ENCODE measurements at regions not wholly inside any gene's neighbourhood (a gene's known extent, or its start where the extent isn't known, plus 50 kb on each side); places are given as distances from the start of the nearest gene placed in this dataset.

- no peak for DNase-seq (ENCODE audit: low spot score)
Measured at GRCh38 chr20:7586481-7586880, 353.8 kb downstream of the HAO1 start.

DNA sequence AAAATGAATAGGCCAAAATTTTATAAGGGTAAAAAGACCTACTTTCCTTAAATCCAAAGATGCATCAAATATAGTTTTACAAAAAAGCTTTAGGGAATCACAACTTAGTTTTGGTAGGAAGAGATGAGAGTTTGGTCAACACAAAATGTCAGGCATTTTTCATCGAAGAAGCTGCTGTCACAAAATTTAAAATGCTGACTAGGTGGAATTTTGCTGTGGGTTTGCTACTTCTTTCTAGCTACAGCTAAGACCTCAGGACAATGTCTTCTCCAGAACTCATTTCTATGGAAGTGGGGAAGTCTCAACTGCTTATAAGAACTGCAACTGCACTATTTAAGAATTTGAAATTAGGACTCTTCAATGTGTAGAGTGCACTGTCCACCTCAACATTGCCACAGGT, 351.1 kb downstream of the HAO1 start:
- no peak for ATAC-seq
- DNase-seq (ENCODE audit: low spot score) = no peak

More at GRCh38 chr20:7586481-7586880, 353.8 kb downstream of the HAO1 start:
- ATAC-seq = no peak

DNA sequence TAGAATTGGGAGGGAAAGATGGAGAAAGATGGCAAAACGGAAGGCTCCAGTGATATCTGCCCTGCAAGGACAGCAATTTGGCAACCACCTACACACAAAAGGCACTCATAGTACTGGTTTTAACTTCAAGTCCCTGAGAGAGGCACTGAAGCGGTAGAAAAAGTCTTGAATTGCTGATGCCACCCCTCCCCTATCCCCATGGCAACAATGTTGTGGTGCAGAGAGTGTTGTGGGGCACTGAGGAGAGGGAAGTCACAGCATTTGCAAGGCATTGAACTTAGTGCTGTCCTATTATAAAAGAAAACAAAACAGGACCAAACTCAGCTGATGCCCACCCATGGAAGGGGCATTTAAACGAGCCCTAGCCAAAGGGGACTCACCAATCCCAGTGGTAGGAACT, 343.7 kb downstream of the HAO1 start:
- no peak for ATAC-seq
- no peak for DNase-seq (ENCODE audit: low spot score)

DNA sequence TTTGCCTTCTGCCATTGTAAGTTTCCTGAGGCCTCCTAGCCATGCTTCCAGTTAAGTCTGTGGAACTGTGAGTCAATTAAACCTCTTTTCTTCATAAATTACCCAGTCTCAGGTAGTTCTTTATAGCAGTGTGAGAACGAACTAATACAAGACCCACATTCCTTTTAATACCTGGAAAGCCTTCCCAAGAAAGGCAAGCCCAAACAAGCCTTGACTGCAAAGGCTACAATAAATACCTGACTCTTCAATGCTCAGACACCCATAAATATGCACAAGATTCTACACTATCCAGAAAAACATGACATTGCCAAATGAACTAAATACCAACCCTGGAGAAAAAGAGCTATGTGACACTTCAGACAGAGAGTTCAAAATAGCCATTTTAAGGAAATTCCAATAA, 338.8 kb downstream of the HAO1 start:
- DNase-seq (ENCODE audit: low spot score) (no peak), ATAC-seq (no peak)

DNA sequence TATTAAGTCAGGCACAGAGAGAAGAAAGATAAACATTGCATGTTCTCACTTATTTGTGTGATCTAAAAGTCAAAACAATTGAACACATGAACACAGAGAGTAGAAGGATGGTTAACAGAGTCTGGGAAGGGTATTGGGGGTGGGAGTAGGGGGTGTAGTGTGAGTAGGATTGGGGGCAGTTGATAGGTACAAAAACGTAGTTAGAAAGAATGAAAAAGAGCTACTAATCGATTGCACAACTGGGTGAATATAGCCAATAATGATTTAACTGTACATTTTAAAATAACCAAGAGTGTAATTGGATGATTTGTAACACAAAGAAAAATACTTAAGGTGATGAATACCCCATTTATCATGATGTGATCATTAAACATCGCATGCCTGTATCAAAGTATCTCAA, 333.3 kb downstream of the HAO1 start:
- ATAC-seq = no peak

GRCh38 chr20:7608250-7608649, 332.0 kb downstream of the HAO1 start:
- peak; percentile 49 for ATAC-seq

More for the DNA sequence above, 333.3 kb downstream of the HAO1 start:
- no peak for DNase-seq (ENCODE audit: low spot score)

GRCh38 chr20:7609251-7609650, 331.0 kb downstream of the HAO1 start:
- DNase-seq (ENCODE audit: low spot score) (no peak), ATAC-seq (no peak)

More at GRCh38 chr20:7608250-7608649, 332.0 kb downstream of the HAO1 start:
- DNase-seq (ENCODE audit: low spot score) = no peak

DNA sequence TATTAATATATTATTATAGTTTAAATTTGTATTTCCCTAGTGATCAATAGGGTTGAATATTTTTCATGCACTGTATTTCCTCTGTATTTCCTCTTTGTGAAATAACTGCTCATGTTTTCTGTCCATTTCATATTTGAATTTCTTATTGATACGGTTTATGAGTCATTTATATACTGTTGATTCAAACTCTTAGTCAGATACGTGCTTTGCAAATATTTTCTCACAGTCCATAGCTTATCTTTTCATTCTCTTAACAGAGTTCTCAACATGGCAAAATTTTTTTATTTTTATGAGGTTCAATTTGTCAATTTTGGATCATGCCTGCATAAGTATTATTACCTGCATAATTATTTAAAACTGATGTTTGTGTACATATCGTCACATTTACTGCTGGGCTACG, 329.6 kb downstream of the HAO1 start:
- ATAC-seq = no peak
- DNase-seq (ENCODE audit: low spot score) = no peak

- no peak for ATAC-seq
- DNase-seq (ENCODE audit: low spot score) = no peak
Measured at GRCh38 chr20:7617797-7618196, 322.5 kb downstream of the HAO1 start.

DNA sequence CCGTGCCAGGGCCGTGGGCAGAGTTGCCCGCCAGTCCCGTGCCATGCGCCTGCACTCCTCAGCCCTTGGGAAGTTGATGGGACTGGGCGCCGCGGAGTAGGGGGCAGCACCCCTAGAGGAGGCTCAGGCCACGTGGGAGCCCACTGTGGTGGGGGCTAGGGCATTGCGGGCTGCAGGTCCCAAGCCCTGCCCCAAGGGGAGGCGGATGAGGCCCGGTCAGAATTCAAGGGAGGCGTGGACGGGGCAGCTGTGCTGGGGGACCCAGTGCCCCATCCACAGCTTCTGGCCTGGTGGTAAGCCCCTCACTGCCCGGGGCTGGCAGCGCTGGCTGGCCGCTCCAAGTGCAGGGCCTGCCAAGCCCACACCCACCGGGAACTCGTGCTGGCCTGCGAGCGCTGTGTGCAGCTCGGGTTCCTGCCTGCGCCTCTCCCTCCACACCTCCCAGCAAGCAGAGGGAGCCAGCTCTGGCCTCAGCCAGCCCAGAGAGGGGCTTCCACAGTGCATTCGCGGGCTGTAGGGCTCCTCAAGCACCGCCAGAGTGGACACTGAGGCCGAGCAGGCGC, 317.8 kb downstream of the HAO1 start:
- DNase-seq (ENCODE audit: low spot score) = no peak
- no peak for ATAC-seq

- DNase-seq (ENCODE audit: low spot score) (no peak), ATAC-seq (no peak)
Measured at GRCh38 chr20:7624886-7625285, 315.4 kb downstream of the HAO1 start.

DNA sequence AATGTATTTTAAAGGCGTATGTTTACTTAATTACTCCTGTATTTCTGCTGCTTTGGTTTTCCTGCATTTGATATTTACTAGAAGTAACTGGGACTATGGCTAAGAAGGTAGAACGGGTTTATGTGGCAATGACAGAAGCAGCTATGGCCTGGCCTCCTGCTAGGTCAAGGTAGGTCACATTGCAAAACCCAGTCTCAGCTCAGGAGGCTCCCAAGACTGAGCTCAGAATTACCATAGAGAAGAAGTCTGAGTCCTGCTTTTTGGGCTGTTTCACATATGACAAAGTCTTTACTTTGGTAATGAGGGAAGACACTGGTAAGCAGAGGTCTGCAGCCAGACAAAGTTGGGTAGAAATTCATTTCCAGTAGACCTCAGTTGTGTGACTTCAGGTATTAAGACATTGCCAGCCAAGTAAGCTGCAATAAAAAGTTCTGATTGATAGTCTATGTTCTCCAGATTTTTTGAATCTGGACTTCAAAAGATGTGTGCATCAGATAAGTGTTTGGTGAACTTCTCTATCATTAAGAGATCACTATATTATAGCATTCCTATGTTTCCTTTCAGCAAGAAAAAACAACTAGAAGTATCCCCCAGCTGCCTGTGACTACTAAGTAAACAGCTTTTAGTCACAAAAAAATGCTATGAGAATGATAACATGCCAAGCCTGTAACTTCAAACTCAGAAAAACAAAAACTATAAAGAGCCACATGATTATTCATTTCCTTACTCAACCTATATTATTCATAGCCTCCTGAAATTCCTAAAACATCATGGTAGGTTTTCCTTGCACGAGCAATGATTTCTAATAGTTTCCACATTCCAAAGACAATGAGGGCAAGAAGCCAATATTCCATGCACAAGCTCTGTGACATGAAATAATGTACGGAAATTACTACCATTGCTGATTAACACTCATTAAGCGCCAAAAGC, 312.3 kb downstream of the HAO1 start:
- no peak for ATAC-seq
- no peak for DNase-seq (ENCODE audit: low spot score)

DNA sequence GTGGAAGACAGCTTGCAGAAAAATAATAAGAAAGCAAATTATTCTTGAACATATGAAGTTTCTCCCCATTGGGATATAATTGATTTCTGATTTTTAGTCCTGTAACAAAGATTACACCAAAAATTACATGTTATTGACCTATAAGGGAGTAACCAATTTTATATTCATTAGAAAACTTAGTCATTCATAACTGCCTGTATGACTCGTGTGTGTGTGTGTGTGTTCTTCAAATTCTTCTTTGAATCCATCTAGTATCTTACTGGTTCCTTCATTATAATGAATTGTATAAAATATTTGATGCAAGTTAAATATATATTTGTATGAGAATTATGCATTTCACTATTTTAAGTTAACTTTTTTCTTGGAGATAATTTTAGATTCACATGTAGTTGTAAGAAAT, 310.4 kb downstream of the HAO1 start:
- ATAC-seq = no peak
- no peak for DNase-seq (ENCODE audit: low spot score)

GRCh38 chr20:7637184-7637583, 303.1 kb downstream of the HAO1 start:
- no peak for DNase-seq (ENCODE audit: low spot score)
- no peak for ATAC-seq

DNA sequence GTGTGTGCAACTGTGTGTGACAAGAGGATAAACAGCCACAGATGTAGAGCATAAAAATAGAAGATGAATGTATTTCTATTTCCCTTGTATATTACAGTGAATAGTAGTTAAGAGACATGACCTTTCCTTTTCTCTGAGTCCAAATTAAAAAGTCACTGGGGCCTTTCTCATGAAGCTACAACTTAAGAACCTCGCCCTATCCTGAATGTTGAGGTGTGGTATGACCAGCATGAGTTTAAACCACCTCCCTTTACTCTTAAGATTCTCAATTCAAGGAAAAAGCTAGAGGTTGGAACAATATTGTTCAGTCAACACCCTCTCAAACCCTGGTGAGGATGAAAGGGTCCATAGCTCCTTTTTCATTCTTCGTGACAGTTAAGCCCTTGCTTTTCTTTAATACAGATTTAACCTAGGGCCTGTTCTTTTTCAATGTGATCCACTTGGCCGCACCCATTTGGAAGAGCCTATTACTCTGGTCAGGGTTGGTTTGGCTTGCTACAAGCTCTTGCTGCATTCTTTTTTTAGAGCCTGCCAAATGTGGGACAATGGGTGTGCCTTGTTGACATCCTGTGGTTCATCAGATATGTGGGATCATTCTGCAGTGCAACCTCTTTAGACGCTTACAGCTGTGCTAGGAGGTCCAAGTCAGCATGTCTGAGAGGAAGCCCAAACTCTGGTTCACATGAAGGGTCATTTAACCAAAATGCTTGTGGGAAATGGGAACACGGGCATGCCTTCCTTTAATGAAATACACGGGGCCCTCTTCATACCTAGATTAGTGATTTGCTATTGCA, 290.0 kb downstream of the HAO1 start:
- ATAC-seq = no peak
- no peak for DNase-seq (ENCODE audit: low spot score)

DNA sequence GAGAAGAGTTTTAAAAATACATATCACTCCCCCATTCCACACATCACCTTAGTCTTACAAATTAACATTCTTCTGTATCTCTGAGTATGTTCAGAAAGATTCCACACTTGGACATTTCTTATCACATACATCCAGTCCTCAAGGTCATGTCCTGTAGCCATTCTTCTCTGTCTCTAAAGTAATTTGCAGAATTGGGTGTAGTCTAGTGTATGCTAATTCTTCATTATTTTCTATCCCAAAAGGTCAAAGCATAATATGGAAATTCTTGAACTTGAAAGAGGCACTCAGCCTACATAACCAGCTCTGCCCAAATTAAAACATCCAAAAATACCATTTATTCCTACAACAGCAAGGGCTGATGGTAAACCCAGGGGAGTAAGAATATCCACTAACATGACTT, 286.0 kb downstream of the HAO1 start:
- ATAC-seq = no peak
- DNase-seq (ENCODE audit: low spot score) = no peak

DNA sequence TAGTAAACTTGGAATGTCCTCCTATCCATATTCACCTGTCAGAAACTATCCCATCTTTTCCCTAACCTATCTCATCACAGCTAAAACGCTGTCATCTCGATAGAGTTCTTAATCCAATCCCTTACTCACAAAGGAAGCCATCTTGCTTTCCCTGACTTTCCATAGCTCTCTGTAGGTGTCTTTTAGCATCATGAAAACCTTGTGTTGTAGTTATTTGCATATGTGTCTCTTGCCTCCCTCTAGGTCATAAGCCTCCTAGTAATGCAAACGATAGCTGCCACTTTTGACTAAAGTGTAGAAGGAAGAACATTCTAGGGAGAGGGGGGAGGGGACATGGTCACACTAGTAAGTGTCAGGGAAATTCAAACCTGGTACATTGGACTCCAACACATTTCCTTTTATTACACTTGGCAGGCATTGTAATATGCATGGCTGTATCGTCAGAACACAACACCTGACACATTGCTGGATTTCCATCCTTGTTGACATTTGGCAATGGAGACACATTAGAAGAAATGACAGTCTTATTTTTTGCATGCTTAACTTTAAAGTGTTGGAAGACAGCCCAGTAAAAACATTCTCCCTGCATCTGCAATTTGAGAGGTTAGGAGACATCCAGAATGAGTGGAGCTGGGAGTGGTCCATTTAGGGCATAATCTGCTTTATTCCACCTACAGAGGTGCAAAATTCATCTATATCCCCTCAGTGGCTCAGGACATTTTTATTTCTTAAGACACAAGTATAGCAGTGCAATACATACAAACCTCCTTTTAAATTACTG, 283.4 kb downstream of the HAO1 start:
- DNase-seq (ENCODE audit: low spot score) (no peak), ATAC-seq (no peak)

DNA sequence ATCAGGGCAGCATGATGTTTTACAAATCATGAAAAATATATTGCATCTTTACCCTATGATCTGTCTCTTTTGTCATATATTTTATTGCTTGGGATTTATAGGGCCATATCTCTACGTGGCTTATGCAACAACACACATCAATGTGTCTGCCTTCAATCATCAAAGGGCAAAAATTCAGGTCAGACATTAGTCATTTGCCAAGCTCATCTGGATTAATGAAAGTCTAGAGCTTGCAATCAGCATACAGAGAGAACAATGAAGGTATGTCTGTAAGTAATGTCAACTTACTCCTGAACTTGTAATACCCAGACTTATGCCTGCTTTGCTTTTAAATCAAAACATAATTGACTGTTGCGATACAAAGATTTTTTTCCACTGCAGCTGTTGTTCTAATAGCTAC, 282.7 kb downstream of the HAO1 start:
- DNase-seq (ENCODE audit: low spot score) = no peak
- ATAC-seq = no peak

GRCh38 chr20:7660165-7660564, 280.1 kb downstream of the HAO1 start:
- ATAC-seq (no peak), DNase-seq (ENCODE audit: low spot score) (no peak)

DNA sequence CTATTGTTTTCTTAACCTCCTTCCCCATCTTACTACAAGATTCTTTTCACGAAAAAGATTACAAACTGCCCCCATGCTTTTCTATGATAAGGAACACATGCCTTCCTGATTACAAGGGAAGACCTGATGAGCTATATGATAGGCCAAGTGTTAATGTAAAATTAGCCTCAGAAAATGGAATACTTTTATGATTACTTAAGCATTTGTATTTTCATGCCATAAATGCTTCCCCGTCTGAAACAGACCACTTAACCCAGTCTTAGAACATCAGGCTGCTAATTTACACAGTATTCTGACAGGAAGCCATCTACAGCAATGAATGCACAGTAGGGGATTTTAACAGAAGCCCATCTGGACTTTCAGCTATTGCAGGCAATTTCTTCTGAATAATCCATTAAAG, 274.9 kb downstream of the HAO1 start:
- DNase-seq (ENCODE audit: low spot score) (no peak), ATAC-seq (no peak)

GRCh38 chr20:7667194-7667593, 273.1 kb downstream of the HAO1 start:
- DNase-seq (ENCODE audit: low spot score) (no peak), ATAC-seq (no peak)
